Activated CD4-positive, alpha-beta memory T cell treated with anti-CD3 and anti-CD28 coated beads for 36 hours (primary cell): ENCODE measurements at regions not wholly inside any gene's neighbourhood (a gene's known extent, or its start where the extent isn't known, plus 50 kb on each side); places are given as distances from the start of the nearest gene placed in this dataset.
"Not testable (repeated sequence)": the region's sequence is repeated elsewhere in the genome, so short reads cannot be mapped to it uniquely, and the experiment has no call there.

ENCODE experiments used
- CTCF ChIA-PET: fragments of 350-600 bp; sonication (Branson Sonifier 250); formaldehyde crosslinking; loops from one replicate; lab custom pipeline; 2021; ENCODE audit warnings: antibody characterized with exemption, inconsistent platforms; lab: Charles Lee
- POLR2A ChIA-PET: fragments of 350-600 bp; sonication (Branson Sonifier 250); formaldehyde crosslinking; loops from one replicate; lab custom pipeline; 2021; ENCODE audit warnings: antibody characterized with exemption; lab: Charles Lee
- DNase-seq: peaks from one replicate; pipeline ENCODE4 v3.0.0-alpha.2; 2020
- H3K27ac Mint-ChIP-seq: one replicate; pipeline ENCODE4 v1.8.0; 2021; ENCODE audit warnings: mixed read lengths
- H3K27me3 Mint-ChIP-seq: one replicate; pipeline ENCODE4 v1.8.0; 2021; ENCODE audit warnings: mixed read lengths
- H3K36me3 Mint-ChIP-seq: one replicate; pipeline ENCODE4 v1.8.0; 2021; ENCODE audit warnings: mixed read lengths
- H3K4me1 Mint-ChIP-seq: one replicate; pipeline ENCODE4 v1.8.0; 2021; ENCODE audit warnings: low read depth, mixed read lengths
- H3K4me3 Mint-ChIP-seq: one replicate; pipeline ENCODE4 v1.8.0; 2021; ENCODE audit warnings: mild to moderate bottlenecking, mixed read lengths
- H3K9me3 Mint-ChIP-seq: one replicate; pipeline ENCODE4 v1.8.0; 2021; ENCODE audit warnings: mixed read lengths
- intact Hi-C: fragments of 100-400 bp; cut with micrococcal nuclease; formaldehyde crosslinking; loops from one replicate; pipeline ENCODE4 v1.15.1; 2023

- Mint-ChIP-seq H3K36me3 (no peaks in the 10 kb centered on the region), H3K4me3 (no peak overlapping the region), H3K27ac (no peak overlapping the region), H3K9me3 (no peaks in the 10 kb centered on the region), H3K4me1 (no peaks in the 10 kb centered on the region), H3K27me3 (no peaks in the 10 kb centered on the region)
- CTCF ChIA-PET, result no interaction called here
- POLR2A ChIA-PET, result interaction anchor here (0.6 kb wide), 1 partner anchor 857 kb away, joined by 4 read pairs; no protein-coding TSS in a partner anchor
- intact Hi-C loops, result no loop called here
- DNase-seq, result no peak
Measured at GRCh38 chrX:34813618-34814017, 129.0 kb upstream of the FAM47B start.

GRCh38 chrX:34826964-34827363 lies 115.6 kb upstream of the FAM47B start:
- no peaks in the 10 kb centered on the region for H3K36me3 Mint-ChIP-seq
- ChIA-PET CTCF (no interaction called here), POLR2A (no interaction called here)
- peaks cover 4% of the 10 kb centered on the region for H3K9me3 Mint-ChIP-seq
- intact Hi-C loops, result no loop called here
- no peak overlapping the region for H3K27ac Mint-ChIP-seq
- DNase-seq, result no peak
- H3K4me3 Mint-ChIP-seq, result no peak overlapping the region
- no peaks in the 10 kb centered on the region for H3K27me3 Mint-ChIP-seq
- no peaks in the 10 kb centered on the region for H3K4me1 Mint-ChIP-seq

- no peaks in the 10 kb centered on the region for H3K27me3 Mint-ChIP-seq
- H3K4me1 Mint-ChIP-seq, result no peaks in the 10 kb centered on the region
- ChIA-PET CTCF (no interaction called here), POLR2A (no interaction called here)
- DNase-seq, result no peak
- H3K27ac Mint-ChIP-seq, result no peak overlapping the region
- intact Hi-C loops, result no loop called here
- H3K36me3 Mint-ChIP-seq, result no peaks in the 10 kb centered on the region
- no peak overlapping the region for H3K4me3 Mint-ChIP-seq
- H3K9me3 Mint-ChIP-seq, result peaks cover 2% of the 10 kb centered on the region
Measured at GRCh38 chrX:34839451-34839850, 103.1 kb upstream of the FAM47B start.

- intact Hi-C loops, H3K4me1 Mint-ChIP-seq, POLR2A ChIA-PET, H3K9me3 Mint-ChIP-seq, H3K27me3 Mint-ChIP-seq, H3K4me3 Mint-ChIP-seq, H3K36me3 Mint-ChIP-seq, CTCF ChIA-PET, DNase-seq, H3K27ac Mint-ChIP-seq: not testable (repeated sequence)
Measured at GRCh38 chrX:34841205-34841604, 101.4 kb upstream of the FAM47B start.

- CTCF ChIA-PET, result no interaction called here
- H3K4me1 Mint-ChIP-seq, result no peaks in the 10 kb centered on the region
- peaks cover 2% of the 10 kb centered on the region for H3K9me3 Mint-ChIP-seq
- H3K4me3 Mint-ChIP-seq, result no peak overlapping the region
- intact Hi-C loops, result no loop called here
- H3K36me3 Mint-ChIP-seq, result no peaks in the 10 kb centered on the region
- H3K27me3 Mint-ChIP-seq, result no peaks in the 10 kb centered on the region
- POLR2A ChIA-PET, result no interaction called here
- no peak for DNase-seq
- no peak overlapping the region for H3K27ac Mint-ChIP-seq
Measured at GRCh38 chrX:34848281-34848680, 94.3 kb upstream of the FAM47B start.

- intact Hi-C loops, result no loop called here
- CTCF ChIA-PET, result no interaction called here
- peaks cover 2% of the 10 kb centered on the region for H3K9me3 Mint-ChIP-seq
Measured at GRCh38 chrX:34849371-34849770, 93.2 kb upstream of the FAM47B start.

GRCh38 chrX:34859191-34859590 lies 83.4 kb upstream of the FAM47B start:
- CTCF ChIA-PET, result no interaction called here
- Mint-ChIP-seq H3K4me1 (no peaks in the 10 kb centered on the region), H3K9me3 (no peaks in the 10 kb centered on the region), H3K27ac (no peak overlapping the region), H3K4me3 (no peak overlapping the region), H3K36me3 (no peaks in the 10 kb centered on the region), H3K27me3 (no peaks in the 10 kb centered on the region)
- POLR2A ChIA-PET, result no interaction called here
- DNase-seq, result no peak
- intact Hi-C loops, result no loop called here

More at GRCh38 chrX:34849371-34849770, 93.2 kb upstream of the FAM47B start:
- no peaks in the 10 kb centered on the region for H3K4me1 Mint-ChIP-seq
- no peak for DNase-seq
- H3K36me3 Mint-ChIP-seq, result no peaks in the 10 kb centered on the region
- H3K27ac Mint-ChIP-seq, result no peak overlapping the region
- POLR2A ChIA-PET, result no interaction called here
- no peak overlapping the region for H3K4me3 Mint-ChIP-seq
- no peaks in the 10 kb centered on the region for H3K27me3 Mint-ChIP-seq

GRCh38 chrX:34863906-34864305 lies 78.7 kb upstream of the FAM47B start:
- intact Hi-C loops, result no loop called here
- no peaks in the 10 kb centered on the region for H3K36me3 Mint-ChIP-seq
- ChIA-PET CTCF (no interaction called here), POLR2A (no interaction called here)
- H3K4me1 Mint-ChIP-seq, result no peaks in the 10 kb centered on the region
- no peaks in the 10 kb centered on the region for H3K27me3 Mint-ChIP-seq
- no peak overlapping the region for H3K4me3 Mint-ChIP-seq
- no peak overlapping the region for H3K27ac Mint-ChIP-seq
- H3K9me3 Mint-ChIP-seq, result peaks cover 8% of the 10 kb centered on the region
- no peak for DNase-seq

GRCh38 chrX:34866646-34867045 lies 76.0 kb upstream of the FAM47B start:
- peaks cover 18% of the 10 kb centered on the region for H3K9me3 Mint-ChIP-seq
- CTCF ChIA-PET, result no interaction called here

GRCh38 chrX:34868633-34869032 lies 74.0 kb upstream of the FAM47B start:
- H3K4me3 Mint-ChIP-seq, result no peak overlapping the region
- CTCF ChIA-PET, result no interaction called here
- H3K4me1 Mint-ChIP-seq, result no peaks in the 10 kb centered on the region
- H3K36me3 Mint-ChIP-seq, result no peaks in the 10 kb centered on the region
- no peak for DNase-seq
- H3K27me3 Mint-ChIP-seq, result no peaks in the 10 kb centered on the region
- POLR2A ChIA-PET, result no interaction called here
- peaks cover 18% of the 10 kb centered on the region for H3K9me3 Mint-ChIP-seq
- H3K27ac Mint-ChIP-seq, result no peak overlapping the region
- intact Hi-C loops, result no loop called here

More at GRCh38 chrX:34866646-34867045, 76.0 kb upstream of the FAM47B start:
- Mint-ChIP-seq H3K36me3 (no peaks in the 10 kb centered on the region), H3K4me3 (no peak overlapping the region), H3K27ac (no peak overlapping the region), H3K4me1 (no peaks in the 10 kb centered on the region), H3K27me3 (no peaks in the 10 kb centered on the region)
- no peak for DNase-seq
- POLR2A ChIA-PET, result no interaction called here
- intact Hi-C loops, result no loop called here

GRCh38 chrX:34873500-34874225 lies 68.9 kb upstream of the FAM47B start:
- ChIA-PET CTCF (no interaction called here), POLR2A (no interaction called here)
- no peaks in the 10 kb centered on the region for H3K4me1 Mint-ChIP-seq
- no peaks in the 10 kb centered on the region for H3K27me3 Mint-ChIP-seq
- H3K27ac Mint-ChIP-seq, result no peak overlapping the region
- peaks cover 17% of the 10 kb centered on the region for H3K9me3 Mint-ChIP-seq
- intact Hi-C loops, result no loop called here
- no peak for DNase-seq
- no peak overlapping the region for H3K4me3 Mint-ChIP-seq
- H3K36me3 Mint-ChIP-seq, result no peaks in the 10 kb centered on the region

GRCh38 chrX:34874763-34875162 lies 67.8 kb upstream of the FAM47B start:
- no peak overlapping the region for H3K4me3 Mint-ChIP-seq
- intact Hi-C loops, result no loop called here
- no peaks in the 10 kb centered on the region for H3K27me3 Mint-ChIP-seq
- no peaks in the 10 kb centered on the region for H3K4me1 Mint-ChIP-seq
- no peaks in the 10 kb centered on the region for H3K36me3 Mint-ChIP-seq
- POLR2A ChIA-PET, result no interaction called here
- CTCF ChIA-PET, result no interaction called here
- no peak overlapping the region for H3K27ac Mint-ChIP-seq
- DNase-seq, result no peak
- peaks cover 15% of the 10 kb centered on the region for H3K9me3 Mint-ChIP-seq

GRCh38 chrX:34875204-34875603 lies 67.4 kb upstream of the FAM47B start:
- ChIA-PET POLR2A (no interaction called here), CTCF (no interaction called here)
- Mint-ChIP-seq H3K4me1 (no peaks in the 10 kb centered on the region), H3K27ac (no peak overlapping the region), H3K4me3 (no peak overlapping the region), H3K9me3 (peaks cover 15% of the 10 kb centered on the region), H3K27me3 (no peaks in the 10 kb centered on the region), H3K36me3 (no peaks in the 10 kb centered on the region)
- no peak for DNase-seq
- intact Hi-C loops, result no loop called here
